GM19025 (cell line): ENCODE measurements at regions not wholly inside any gene's neighbourhood (a gene's known extent, or its start where the extent isn't known, plus 50 kb on each side); places are given as distances from the start of the nearest gene placed in this dataset.

Experiments used
- ATAC-seq: cut with Tn5 transposase; IDR thresholded peaks from one replicate; pipeline ENCODE4 v1.9.1; 2021; ENCODE audit warnings: mild to moderate bottlenecking, low read depth, moderate library complexity; ENCODE audit not compliant: unreplicated experiment

DNA sequence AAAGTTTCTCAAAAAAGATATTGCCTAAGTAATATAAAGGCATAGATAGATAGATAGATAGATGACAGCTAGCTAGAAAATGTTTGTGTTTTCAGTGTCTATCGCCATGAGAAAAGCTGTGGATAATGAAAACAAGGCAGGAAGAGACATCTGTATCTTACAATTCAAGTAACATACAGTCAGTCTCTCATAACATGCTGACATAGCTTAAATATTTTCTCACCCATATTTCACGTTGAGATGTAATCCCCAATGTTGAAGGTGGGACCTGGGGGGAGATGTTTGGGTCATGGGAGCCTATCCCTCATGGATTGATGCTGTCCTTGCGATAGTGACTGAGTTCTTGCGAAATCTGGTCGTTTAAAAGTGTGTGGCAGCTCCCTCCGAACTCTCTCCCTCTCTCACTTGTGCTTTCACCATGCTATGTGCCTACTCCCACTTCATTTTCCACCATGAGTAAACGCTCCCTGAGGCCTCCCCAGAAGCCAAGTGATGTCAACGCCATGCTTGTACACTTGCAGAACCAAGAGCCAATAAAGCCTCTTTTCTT is 856.8 kb upstream of the ADAMTS5 start:
- no peak for ATAC-seq

DNA sequence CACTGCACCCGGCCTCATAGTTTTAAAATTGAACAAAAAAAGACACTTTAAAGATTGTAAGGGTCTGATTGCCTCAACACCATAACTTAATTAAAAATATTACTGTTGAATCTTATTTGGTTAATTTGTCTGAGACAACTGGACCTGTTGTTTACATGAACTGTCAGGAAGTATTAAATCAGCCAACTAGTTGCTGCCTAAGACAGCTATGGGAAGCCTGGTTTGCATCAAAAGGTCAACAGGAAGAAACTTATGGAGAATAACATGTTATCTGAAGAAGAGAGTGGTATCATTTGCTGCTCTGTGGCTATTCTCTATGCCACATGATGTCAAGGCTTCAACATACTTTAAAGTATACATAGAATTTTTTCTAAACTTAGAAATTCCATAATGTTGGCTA is 853.5 kb upstream of the ADAMTS5 start:
- ATAC-seq, result no peak

DNA sequence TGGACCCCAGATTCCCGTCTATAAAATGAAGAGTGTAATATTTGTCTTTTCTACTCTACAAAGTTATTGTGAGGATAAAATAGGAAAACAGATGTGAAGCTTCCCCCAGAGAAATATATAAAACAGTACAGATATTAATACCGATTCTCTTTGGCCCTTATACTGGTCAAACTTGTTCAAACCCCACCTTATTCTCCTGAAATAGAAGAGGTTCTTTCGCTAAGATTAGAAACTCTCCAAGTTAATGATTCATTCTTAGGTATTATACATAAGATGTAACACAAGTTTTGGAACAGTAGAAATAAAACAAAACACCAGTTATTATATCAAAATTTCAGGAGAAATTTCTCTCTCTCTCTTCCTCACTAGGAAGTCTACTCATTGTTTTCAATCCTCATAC is 852.4 kb upstream of the ADAMTS5 start:
- no peak for ATAC-seq

DNA sequence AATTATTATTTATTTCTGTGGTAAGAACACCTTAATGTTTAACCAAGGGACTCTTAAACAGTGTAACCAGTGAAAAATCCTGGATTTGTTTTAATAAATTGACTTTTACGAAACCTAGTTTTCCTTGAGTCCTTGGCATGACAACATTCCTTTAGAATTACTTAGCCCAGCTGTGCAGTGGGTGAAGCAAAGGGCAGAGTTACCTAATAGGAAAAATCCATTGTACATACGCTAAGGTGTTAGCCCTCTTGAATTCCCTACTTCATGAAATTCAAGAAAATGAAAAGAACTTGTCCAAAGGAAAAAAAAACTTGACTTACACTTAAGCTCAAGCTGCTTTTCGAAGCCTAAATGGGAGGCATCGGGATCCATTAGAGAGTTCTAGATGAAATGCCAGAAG is 852.0 kb upstream of the ADAMTS5 start:
- no peak for ATAC-seq

DNA sequence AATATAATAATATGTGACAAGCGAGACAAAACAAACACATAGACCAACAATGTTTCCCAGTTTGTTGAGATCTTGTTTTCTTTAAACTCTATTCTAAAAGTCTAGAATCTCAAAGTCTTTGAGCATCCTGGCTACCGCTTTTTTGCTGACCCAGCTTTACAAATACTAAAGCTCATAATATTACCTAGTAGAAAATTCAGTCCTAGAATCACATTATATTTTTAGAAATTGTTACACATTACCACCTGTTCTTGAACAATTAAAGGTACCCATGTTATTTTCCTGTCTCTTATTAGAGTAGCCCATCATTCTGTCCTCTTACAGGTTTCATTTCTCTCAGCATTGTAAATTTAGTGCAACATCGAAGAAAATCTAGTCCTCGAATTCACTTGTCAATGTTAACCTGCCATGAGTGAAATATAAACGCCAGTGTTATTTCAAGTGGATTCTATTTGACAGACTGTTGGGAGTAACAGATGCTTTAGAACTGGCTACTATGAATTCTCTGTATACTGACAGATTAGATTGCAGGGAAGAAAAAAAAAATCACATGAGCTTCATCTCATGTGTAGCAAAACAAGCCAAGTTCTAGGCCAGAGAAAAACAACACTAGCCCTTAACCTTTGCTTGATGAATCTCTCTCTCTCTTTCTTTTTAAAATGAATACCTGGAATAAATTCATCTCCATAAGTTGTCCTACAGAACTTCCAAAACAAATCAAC is 851.2 kb upstream of the ADAMTS5 start:
- ATAC-seq, result no peak

DNA sequence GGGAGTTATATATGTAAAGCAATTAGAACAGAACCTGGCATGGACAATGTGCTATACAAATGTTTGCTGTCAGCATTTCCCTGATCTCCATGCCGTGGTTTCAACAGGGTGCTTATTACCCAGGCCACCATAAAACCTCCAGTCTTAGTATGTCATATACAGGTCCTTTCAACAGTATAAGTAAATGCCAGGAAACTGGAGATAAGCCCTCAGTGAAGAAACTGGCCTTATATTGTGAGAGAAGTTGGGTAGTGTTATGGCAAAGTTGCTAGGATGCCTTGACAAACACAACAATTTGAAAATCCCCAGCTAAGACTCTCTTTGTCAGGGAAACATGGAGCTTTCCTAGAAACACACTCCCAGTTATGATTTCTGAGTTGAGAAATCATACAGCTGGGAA is 850.2 kb upstream of the ADAMTS5 start:
- no peak for ATAC-seq

DNA sequence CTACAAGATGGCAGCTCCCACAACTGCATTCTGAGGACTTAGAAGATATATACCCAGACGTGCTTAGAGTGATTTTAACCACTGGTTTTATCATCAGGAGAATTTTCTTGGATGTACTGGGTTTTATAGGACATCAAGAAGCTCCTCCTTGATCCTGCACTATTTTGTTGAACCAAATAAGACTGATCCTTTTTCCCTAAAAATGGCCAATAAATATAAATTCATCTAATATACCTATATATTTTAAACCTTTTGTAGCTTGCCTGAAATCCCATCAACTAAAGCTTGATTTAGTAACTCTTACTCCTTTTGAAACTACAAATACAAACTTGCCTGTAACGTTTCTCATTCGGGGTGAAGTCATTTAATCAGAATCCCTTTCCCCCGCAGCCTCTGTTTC is 849.4 kb upstream of the ADAMTS5 start:
- ATAC-seq, result no peak

DNA sequence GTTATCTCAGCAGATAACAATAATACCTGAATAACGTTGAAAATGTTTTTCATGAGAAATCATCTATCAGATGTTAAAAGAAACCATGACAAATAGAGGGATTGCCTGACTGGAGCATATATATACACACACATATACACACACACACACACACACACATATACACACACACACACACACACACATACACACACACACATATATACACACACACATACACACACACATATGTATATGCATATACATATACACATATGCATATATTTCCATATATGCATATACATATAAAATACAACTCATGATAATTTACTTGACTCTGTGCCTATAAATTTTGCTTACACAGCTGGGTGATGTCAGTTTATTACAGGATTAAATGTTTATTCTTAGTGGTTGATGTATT is 847.3 kb upstream of the ADAMTS5 start:
- no peak for ATAC-seq

DNA sequence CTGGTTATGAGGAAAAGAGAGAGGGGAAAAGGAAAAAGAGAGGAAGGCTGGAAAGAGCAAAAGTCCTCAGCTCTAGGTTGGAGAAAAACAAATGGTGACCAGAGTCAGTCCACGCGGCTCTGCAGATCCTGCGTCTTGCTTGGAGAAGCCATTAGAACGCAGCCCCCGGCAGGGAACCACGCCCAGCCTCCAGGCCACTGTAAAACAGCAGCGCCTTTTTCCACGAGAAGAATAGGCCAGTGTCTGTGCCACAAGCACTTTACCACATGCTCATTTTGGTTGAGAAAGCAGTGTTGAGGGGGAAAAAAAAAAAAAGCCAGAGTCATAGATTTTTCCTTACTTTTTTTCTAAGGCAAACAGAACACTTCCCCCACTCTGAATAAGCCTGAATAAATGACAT is 846.9 kb upstream of the ADAMTS5 start:
- no peak for ATAC-seq

DNA sequence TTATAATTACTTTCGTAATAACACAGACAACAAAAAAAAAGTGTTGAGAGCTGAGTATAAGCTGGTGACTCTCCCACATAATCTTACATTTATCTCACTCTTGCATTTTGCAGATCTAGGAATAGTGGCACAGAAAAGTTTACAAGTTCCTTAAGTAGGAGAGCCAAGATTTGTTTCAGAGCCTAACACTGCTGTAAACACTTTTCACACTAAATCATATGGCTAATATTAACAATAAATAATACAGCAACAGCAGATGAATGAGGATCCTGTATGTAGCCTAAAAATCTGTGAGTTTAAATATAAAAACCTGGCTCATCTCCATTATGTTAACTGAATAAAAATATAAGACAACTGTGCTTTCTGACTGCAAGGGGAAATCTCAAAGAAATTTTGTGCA is 846.5 kb upstream of the ADAMTS5 start:
- no peak for ATAC-seq

DNA sequence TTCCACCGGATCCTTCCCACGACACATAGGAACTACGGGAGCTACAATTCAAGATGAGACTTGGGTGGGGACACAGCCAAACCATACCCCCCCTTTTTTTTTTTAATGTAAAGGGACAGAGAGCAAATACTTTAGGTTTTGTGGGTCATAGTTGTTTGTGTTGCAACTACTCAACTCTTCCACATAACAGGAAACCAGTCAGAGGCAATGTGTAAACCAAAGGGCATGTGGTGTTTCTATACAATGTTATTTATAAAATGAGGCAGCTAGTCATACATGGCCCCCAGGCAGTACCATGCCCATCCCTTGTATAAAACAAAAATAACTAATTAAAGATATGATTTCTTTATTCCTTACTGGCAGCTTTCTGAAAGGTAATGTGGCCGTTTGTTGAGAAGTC is 845.4 kb upstream of the ADAMTS5 start:
- ATAC-seq, result no peak

DNA sequence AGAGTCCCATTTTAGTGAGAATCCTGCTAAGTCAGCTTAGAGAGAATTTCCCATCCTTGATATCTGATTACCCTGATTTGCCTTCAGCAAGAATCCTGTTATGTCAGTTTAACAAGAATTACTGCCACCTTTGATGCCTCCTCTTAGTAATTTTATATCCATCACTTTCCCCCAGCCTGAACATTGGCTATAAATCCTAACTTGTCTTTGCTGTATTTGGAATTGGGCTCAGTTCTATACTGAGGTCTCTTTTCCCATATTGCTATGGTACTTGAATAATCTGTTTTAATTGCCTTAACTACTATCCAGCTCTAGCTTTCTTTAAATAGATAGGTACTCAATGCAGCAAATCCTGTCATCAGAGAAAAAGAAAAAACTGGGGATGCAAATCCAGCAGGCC is 842.0 kb upstream of the ADAMTS5 start:
- ATAC-seq, result no peak

DNA sequence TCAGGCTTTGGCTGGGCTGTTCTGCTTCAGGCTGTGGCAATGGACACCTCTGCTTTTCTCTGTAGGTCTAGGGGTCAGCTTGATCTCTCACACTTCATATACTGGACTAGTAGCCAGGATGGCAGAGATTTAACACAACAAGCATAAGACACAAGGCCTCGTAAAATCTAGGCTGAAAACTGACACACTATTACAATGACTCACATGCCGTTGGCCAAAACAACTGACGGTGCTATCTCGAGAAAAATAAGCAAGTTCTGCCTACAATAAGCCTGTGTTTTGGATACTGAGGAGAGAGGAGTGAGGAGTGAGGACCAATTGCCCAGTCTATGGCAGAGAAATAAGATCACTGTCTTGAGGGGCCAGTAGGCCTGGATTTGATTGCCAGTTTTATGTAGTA is 840.7 kb upstream of the ADAMTS5 start:
- ATAC-seq, result no peak

DNA sequence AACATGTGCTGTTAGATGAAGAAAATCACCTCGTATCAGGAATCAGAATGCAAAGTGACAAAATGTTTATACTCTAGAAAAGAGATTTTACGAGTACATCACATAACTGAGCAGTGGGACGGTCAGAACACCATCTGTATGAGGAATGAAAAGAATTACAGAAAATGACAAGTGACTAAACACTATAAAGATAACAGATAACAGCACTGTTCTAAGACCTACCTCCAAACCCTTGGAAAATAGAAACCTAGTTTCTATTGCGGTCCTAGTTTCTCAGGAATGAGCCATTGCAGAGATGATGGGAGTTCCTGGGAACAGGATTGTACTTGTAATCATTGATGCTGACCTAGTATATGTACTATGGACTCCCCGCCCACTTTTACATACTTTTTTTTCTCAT is 839.4 kb upstream of the ADAMTS5 start:
- ATAC-seq, result no peak

DNA sequence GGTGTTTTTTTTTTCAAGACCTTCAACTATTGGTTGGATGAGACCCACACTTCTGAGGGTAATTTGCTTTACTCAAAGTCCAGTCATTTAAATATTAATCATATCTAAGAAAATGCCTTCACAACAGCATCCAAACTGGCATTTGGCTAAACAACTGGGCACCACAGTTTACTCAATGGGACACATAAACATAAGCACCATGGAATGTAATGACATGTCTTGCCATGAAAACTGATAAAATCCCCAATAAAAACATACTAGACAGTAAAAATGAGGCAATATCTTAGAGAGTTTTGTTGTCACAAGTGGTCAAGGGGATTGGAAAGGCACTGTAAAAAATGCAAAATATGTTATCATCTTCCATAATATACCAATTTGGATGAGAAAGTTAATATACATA is 838.8 kb upstream of the ADAMTS5 start:
- ATAC-seq, result no peak

DNA sequence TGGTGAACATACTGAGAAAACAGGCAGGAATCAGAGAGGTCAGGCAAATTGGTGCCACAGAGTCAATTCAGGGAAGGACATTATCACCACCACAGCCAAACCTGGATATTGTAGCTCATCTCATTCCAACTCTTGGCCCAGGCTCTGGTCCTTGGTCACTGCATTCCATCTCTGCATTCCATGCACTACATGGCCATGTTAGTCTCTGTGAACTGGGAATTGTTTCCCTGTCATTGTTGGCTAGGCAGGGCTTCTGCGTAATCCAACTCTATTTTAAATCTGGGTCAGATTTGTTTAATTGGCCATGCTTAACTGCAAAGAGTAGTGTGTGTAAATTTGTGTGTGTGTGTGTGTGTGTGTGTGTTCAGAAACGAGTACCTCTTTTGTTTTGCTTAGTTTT is 837.6 kb upstream of the ADAMTS5 start:
- no peak for ATAC-seq

DNA sequence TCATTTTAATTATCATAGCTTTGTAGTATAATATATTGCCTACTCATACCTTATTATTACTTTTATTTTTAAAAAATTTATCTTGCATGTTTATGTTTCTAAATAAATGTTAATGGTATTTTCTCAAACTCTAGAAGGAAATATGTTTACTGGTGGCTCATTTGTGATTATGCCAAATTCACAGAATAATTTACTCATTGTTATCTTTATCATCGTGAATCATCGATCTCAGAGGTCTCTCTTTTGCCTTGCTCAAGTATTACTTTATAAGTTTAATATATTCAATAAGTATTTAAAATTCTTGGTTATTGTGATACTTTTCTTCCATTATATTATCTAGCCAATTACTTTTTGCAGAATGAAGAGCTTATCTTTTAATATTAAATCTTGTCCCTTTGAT is 836.7 kb upstream of the ADAMTS5 start:
- ATAC-seq, result no peak

DNA sequence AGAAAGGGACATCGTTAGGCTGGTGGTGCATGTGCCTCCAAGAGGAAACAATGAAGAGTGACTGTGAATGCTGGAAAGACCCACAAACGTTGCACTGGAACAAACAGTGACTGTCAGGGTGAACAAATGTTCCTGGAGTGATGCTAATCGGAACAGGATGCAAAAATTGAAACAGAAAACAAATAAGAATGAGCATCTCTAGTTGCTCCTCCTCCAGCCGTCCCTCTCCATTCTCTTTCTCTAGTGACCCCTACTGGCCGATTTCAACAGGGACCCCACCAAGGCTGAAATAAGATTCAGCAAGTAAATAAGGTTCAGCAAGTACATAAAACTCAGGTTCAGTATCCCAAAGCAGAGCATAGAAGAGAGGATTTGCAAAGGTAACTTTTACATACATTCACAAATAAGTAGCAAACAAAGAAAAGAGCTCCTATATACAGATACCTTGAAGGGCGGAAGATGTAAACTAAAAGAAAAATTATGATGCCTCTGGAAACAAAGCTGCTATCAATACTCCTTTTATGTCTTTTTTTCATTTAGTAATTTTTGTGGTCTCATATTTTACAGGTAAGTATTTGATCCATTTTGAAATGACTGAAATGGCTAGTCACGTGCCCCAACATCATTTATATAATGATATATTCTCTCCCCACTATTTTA is 836.1 kb upstream of the ADAMTS5 start:
- ATAC-seq, result no peak

DNA sequence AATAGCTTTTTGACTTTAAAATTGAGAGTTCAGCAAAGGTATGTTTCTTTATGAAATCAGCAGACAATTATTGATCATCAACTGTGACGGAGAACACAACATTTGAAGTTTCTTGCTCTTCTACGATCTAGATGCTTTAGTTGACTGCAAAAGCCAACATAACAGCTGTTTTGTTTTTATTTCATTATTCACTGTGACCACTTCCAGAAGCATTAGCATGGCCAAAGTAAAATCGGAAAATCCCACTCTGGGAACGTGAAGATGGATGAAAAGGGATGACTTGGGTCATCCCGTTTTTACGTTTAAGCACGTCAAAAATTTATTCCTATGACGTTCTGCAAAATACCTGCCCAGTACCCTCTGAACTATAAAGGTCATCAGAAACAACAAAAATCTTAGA is 833.0 kb upstream of the ADAMTS5 start:
- no peak for ATAC-seq

DNA sequence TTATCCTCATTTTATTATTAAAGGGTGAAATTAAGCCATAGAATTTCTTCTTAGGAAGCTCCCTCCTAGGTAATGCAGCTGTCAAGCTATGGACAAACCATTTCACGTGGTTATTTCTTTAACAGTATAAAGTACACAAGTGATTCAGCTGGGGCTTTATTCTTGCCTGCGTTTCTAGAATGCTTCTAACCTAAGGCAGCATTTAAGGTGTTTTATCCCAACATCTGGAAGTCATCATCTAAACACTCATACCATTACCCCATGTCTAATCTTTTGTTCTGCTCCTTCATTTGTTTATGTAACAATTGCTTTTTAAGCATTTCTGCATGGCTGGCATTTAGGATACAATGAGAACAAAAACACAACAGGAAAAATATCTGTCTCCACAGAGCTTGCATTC is 829.2 kb upstream of the ADAMTS5 start:
- ATAC-seq, result no peak

DNA sequence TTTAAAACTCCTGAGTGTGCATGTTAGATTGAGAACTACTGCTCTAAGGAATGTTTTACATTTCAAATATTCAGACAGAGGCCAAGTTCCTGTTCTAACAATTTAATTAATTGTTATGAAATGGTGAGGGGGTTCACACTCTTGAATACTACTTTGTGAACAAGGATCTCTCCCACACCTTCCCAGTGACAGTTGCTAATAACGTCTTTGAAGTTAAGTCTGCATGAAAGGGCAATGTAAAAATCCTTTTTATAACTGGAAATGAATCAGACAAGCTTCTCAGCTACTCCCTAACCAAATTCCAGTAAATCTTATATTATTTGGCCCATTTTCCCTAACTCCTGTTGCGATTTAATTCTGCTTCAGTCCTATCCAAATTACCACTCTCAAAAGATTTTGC is 828.5 kb upstream of the ADAMTS5 start:
- no peak for ATAC-seq

DNA sequence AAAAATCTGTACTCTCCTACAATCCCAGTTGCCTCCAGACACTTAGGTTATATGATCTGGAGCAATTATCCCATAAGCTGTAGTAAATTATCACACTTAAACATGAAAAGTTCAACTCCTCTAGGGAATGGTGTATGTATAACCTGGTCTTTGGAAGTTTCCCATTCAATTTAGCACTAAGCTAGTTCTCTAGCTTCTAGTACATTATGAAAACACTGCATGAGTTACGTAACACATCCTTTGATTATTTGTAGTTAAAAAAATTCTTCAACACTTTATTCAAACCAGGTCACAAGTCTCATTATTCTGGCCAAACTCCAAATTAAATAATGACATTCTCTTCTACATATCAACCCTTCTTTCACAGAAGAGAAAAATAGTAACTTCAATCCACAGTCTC is 827.0 kb upstream of the ADAMTS5 start:
- no peak for ATAC-seq
